Smooth muscle cell (in vitro differentiated cells): ENCODE measurements at regions not wholly inside any gene's neighbourhood (a gene's known extent, or its start where the extent isn't known, plus 50 kb on each side); places are given as distances from the start of the nearest gene placed in this dataset.

Source experiments
- DNase-seq: peaks from one replicate; lab custom pipeline; 2025; ENCODE audit not compliant: unreplicated experiment; lab: John Stamatoyannopoulos, UW
- H2AFZ ChIP-seq: fragments of 200-600 bp; sonication (generic); 2 replicates; pipeline ENCODE4 v1.6.0; 2016; ENCODE audit warnings: antibody characterized with exemption, low read depth, mild to moderate bottlenecking
- H3F3A ChIP-seq: fragments of 200-600 bp; sonication (generic); 2 replicates; pipeline ENCODE4 v1.6.0; 2017; ENCODE audit warnings: antibody characterized with exemption, low read depth
- H3K27ac ChIP-seq: fragments of 200-600 bp; sonication (generic); 2 replicates; pipeline ENCODE4 v1.5.1; 2016; ENCODE audit warnings: low read depth, mild to moderate bottlenecking
- H3K27me3 ChIP-seq: fragments of 200-600 bp; sonication (generic); 2 replicates; pipeline ENCODE4 v1.6.1; 2016; ENCODE audit warnings: low read depth, mild to moderate bottlenecking
- H3K36me3 ChIP-seq: fragments of 200-600 bp; sonication (generic); 2 replicates; pipeline ENCODE4 v1.5.1; 2016; ENCODE audit warnings: low read depth
- H3K4me1 ChIP-seq: fragments of 200-600 bp; sonication (generic); 2 replicates; pipeline ENCODE4 v1.5.1; 2016; ENCODE audit warnings: low read depth
- H3K4me2 ChIP-seq: fragments of 200-600 bp; sonication (generic); 2 replicates; pipeline ENCODE4 v1.6.0; 2016; ENCODE audit warnings: mild to moderate bottlenecking
- H3K4me3 ChIP-seq: fragments of 200-600 bp; sonication (generic); 2 replicates; pipeline ENCODE4 v1.5.1; 2016; ENCODE audit warnings: mild to moderate bottlenecking
- H3K79me2 ChIP-seq: fragments of 200-600 bp; sonication (generic); 2 replicates; pipeline ENCODE4 v1.6.0; 2016; ENCODE audit warnings: low read depth, mild to moderate bottlenecking
- H3K9ac ChIP-seq: fragments of 200-600 bp; sonication (generic); 2 replicates; pipeline ENCODE4 v1.6.0; 2016; ENCODE audit warnings: low read depth
- H3K9me3 ChIP-seq: fragments of 200-600 bp; sonication (generic); replicated peaks from 2 replicates; pipeline ENCODE4 v1.5.1; 2016; ENCODE audit warnings: low read depth
- H4K20me1 ChIP-seq: fragments of 200-600 bp; sonication (generic); 2 replicates; pipeline ENCODE4 v1.6.0; 2016; ENCODE audit warnings: low read depth
- CTCF ChIP-seq: fragments of 200-600 bp; sonication (generic); IDR thresholded peaks from 2 replicates; pipeline ENCODE4 v1.5.1; 2017; ENCODE audit warnings: borderline replicate concordance, mild to moderate bottlenecking, antibody characterized with exemption; ENCODE audit not compliant: insufficient read depth, poor library complexity, severe bottlenecking
- WGBS: methylation state at CpG from one replicate; pipeline ENCODE4 v1.1.7; 2016; ENCODE audit warnings: low lambda C conversion rate; 5-methylcytosine and 5-hydroxymethylcytosine counted together

- DNase-seq = no peak
Measured at GRCh38 chrX:26889574-26889973, 573.6 kb downstream of the PPP4R3C start.

GRCh38 chrX:26873736-26874135 lies 589.4 kb downstream of the PPP4R3C start:
- no peak for DNase-seq
- no peak overlapping the region for H3K4me2 ChIP-seq
- H3K9ac ChIP-seq = no peak overlapping the region
- no peaks in the 10 kb centered on the region for H4K20me1 ChIP-seq
- 89% methylated on average over 2 of the region's 29 CpGs for WGBS
- H2AFZ ChIP-seq = no peak overlapping the region
- no peaks in the 10 kb centered on the region for H3K27me3 ChIP-seq
- H3K79me2 ChIP-seq = no peaks in the 10 kb centered on the region
- H3F3A ChIP-seq = no peaks in the 10 kb centered on the region
- H3K36me3 ChIP-seq = no peaks in the 10 kb centered on the region
- no peaks in the 10 kb centered on the region for H3K4me1 ChIP-seq
- H3K9me3 ChIP-seq = no peaks in the 10 kb centered on the region
- TF ChIP-seq CTCF = no peak
- H3K4me3 ChIP-seq = no peak overlapping the region
- no peak overlapping the region for H3K27ac ChIP-seq

More at GRCh38 chrX:26889574-26889973, 573.6 kb downstream of the PPP4R3C start:
- Histone ChIP-seq H3K79me2 (no peaks in the 10 kb centered on the region), H2AFZ (no peak overlapping the region), H3K9me3 (no peaks in the 10 kb centered on the region), H3K27ac (no peak overlapping the region), H3K36me3 (no peaks in the 10 kb centered on the region), H3K4me1 (no peaks in the 10 kb centered on the region), H3K9ac (no peak overlapping the region), H3F3A (no peaks in the 10 kb centered on the region), H3K4me2 (no peak overlapping the region), H3K4me3 (no peak overlapping the region), H4K20me1 (no peaks in the 10 kb centered on the region), H3K27me3 (no peaks in the 10 kb centered on the region)
- WGBS = 50% methylated on average over 3 of the region's 3 CpGs
- no peak for TF ChIP-seq CTCF

- no peaks in the 10 kb centered on the region for H3K36me3 ChIP-seq
Measured at GRCh38 chrX:26871967-26872366, 591.2 kb downstream of the PPP4R3C start.

More at GRCh38 chrX:26871967-26872366, 591.2 kb downstream of the PPP4R3C start:
- H3K9me3 ChIP-seq = no peaks in the 10 kb centered on the region
- H3K9ac ChIP-seq = no peak overlapping the region
- H3K27me3 ChIP-seq = no peaks in the 10 kb centered on the region
- no peak overlapping the region for H3K27ac ChIP-seq
- H3K4me3 ChIP-seq = no peak overlapping the region
- no peaks in the 10 kb centered on the region for H3K4me1 ChIP-seq
- TF ChIP-seq CTCF = no peak
- 83% methylated on average over 1 of the region's 1 CpG for WGBS
- no peak for DNase-seq
- no peaks in the 10 kb centered on the region for H4K20me1 ChIP-seq
- H3F3A ChIP-seq = no peaks in the 10 kb centered on the region
- no peak overlapping the region for H3K4me2 ChIP-seq
- H3K79me2 ChIP-seq = no peaks in the 10 kb centered on the region
- H2AFZ ChIP-seq = no peak overlapping the region
